UCSD-AML1 (cell line): ENCODE measurements at regions not wholly inside any gene's neighbourhood (a gene's known extent, or its start where the extent isn't known, plus 50 kb on each side); places are given as distances from the start of the nearest gene placed in this dataset.
"Not testable (repeated sequence)": the region's sequence is repeated elsewhere in the genome, so short reads cannot be mapped to it uniquely, and the experiment has no call there.

ENCODE experiments used
- DNase-seq: peaks from one replicate; lab custom pipeline; 2025; ENCODE audit not compliant: unreplicated experiment; lab: John Stamatoyannopoulos, UW

- no peak for DNase-seq
These were observed 160.8 kb upstream of the APP start for GRCh38 chr21:26331205-26331980.

- DNase-seq = no peak
These were observed 150.0 kb upstream of the APP start for GRCh38 chr21:26320596-26320995.

- no peak for DNase-seq
These were observed 137.1 kb upstream of the APP start for GRCh38 chr21:26307640-26308039.

- no peak for DNase-seq
These were observed 127.3 kb upstream of the APP start for GRCh38 chr21:26297851-26298250.

- no peak for DNase-seq
These were observed 122.8 kb upstream of the APP start for GRCh38 chr21:26293141-26293946.

- DNase-seq = no peak
These were observed 117.5 kb upstream of the APP start for GRCh38 chr21:26288026-26288425.

- DNase-seq = no peak
These were observed 114.0 kb upstream of the APP start for GRCh38 chr21:26284531-26284930.

- no peak for DNase-seq
These were observed 111.5 kb upstream of the APP start for GRCh38 chr21:26282058-26282457.

- DNase-seq = no peak
These were observed 110.9 kb upstream of the APP start for GRCh38 chr21:26281506-26281905.

- DNase-seq = no peak
These were observed 110.2 kb upstream of the APP start for GRCh38 chr21:26280775-26281174.

GRCh38 chr21:26280148-26280547 lies 109.6 kb upstream of the APP start:
- DNase-seq = no peak

- DNase-seq = no peak
These were observed 105.2 kb upstream of the APP start for GRCh38 chr21:26275801-26276200.

GRCh38 chr21:26273686-26274313 lies 103.2 kb upstream of the APP start:
- DNase-seq = no peak

GRCh38 chr21:26267389-26267788 lies 96.8 kb upstream of the APP start:
- DNase-seq = no peak

GRCh38 chr21:26246073-26246472 lies 75.5 kb upstream of the APP start:
- no peak for DNase-seq

- DNase-seq = no peak
These were observed 74.9 kb upstream of the APP start for GRCh38 chr21:26245428-26245827.

GRCh38 chr21:26238646-26239045 lies 68.1 kb upstream of the APP start:
- no peak for DNase-seq

- no peak for DNase-seq
These were observed 65.7 kb upstream of the APP start for GRCh38 chr21:26236281-26236680.

GRCh38 chr21:26233297-26233696 lies 62.7 kb upstream of the APP start:
- not testable (repeated sequence) for DNase-seq

GRCh38 chr21:26232491-26232890 lies 61.9 kb upstream of the APP start:
- not testable (repeated sequence) for DNase-seq

- no peak for DNase-seq
These were observed 56.6 kb upstream of the APP start for GRCh38 chr21:26227130-26227529.

GRCh38 chr21:26226724-26227123 lies 56.2 kb upstream of the APP start:
- DNase-seq = no peak
